NB4 (cell line): ENCODE measurements at regions not wholly inside any gene's neighbourhood (a gene's known extent, or its start where the extent isn't known, plus 50 kb on each side); places are given as distances from the start of the nearest gene placed in this dataset.

Source experiments
- MYC ChIP-seq: IDR thresholded peaks from 2 replicates; pipeline ENCODE4 v1.6.1; 2011; ENCODE audit warnings: low read depth, low read length
- POLR2A ChIP-seq: IDR thresholded peaks from 2 replicates; pipeline ENCODE4 v1.6.1; 2011; ENCODE audit warnings: mild to moderate bottlenecking; ENCODE audit not compliant: insufficient read length; ENCODE audit errors: extremely low read depth
- TF ChIP-seq, protein P1 (sequence below): IDR thresholded peaks from one replicate; pipeline ENCODE4 v1.5.1; 2012; ENCODE audit warnings: low read depth, low read length
- TF ChIP-seq, protein P2 (sequence below): IDR thresholded peaks from 2 replicates; pipeline ENCODE4 v1.6.1; 2011; ENCODE audit warnings: low read depth, low read length

DNA sequence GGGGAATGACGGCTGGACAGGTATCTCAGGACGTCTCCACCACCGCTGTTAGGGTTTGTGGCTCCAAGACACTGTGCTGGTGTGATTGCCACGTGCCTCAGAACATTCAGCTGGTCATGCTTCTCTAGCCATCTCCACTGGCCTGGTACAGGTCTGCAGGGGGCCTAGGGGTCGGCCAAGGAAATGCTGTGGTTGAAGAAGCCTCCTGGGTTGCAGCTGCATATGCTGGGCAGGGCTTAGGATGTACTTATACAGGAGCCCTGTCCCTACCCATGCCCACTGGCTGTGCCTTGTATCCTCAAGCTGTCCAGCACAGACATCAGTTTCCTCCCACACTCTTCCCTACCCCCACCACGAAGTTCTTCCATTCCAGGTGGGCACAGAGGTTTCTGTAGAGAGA, 64.1 kb downstream of the NPPC start:
- TF ChIP-seq, protein P1, sequence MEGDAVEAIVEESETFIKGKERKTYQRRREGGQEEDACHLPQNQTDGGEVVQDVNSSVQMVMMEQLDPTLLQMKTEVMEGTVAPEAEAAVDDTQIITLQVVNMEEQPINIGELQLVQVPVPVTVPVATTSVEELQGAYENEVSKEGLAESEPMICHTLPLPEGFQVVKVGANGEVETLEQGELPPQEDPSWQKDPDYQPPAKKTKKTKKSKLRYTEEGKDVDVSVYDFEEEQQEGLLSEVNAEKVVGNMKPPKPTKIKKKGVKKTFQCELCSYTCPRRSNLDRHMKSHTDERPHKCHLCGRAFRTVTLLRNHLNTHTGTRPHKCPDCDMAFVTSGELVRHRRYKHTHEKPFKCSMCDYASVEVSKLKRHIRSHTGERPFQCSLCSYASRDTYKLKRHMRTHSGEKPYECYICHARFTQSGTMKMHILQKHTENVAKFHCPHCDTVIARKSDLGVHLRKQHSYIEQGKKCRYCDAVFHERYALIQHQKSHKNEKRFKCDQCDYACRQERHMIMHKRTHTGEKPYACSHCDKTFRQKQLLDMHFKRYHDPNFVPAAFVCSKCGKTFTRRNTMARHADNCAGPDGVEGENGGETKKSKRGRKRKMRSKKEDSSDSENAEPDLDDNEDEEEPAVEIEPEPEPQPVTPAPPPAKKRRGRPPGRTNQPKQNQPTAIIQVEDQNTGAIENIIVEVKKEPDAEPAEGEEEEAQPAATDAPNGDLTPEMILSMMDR, result no peak
- TF ChIP-seq, protein P2, sequence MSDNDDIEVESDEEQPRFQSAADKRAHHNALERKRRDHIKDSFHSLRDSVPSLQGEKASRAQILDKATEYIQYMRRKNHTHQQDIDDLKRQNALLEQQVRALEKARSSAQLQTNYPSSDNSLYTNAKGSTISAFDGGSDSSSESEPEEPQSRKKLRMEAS, result no peak
- TF ChIP-seq POLR2A, result no peak
- TF ChIP-seq MYC, result no peak
